ENCODE measurements at regions not wholly inside any gene's neighbourhood (a gene's known extent, or its start where the extent isn't known, plus 50 kb on each side); places are given as distances from the start of the nearest gene placed in this dataset.

DNA sequence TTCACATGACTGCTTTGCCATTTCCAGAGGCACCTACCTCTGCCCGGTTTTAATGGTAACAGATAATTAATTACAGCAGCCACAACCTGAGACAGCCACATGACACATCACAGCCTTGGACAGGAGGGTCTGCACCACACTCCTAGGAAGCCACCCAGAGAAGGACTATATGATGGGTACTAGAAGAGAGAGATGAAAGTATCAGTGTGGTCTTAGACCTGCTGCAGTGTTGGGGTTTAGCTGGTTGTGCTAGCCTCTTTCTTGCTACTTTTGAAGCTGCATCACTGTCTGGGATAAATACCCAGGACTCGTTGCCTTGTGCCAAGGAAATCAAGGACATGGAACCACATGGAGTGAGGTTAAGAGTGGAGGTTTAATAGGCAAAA is 266.4 kb downstream of the ICE1 start:
- Histone ChIP-seq H3K9me3 (ENCODE audit: control insufficient read depth, insufficient read depth, low read depth, low read length) (no peaks in the 10 kb centered on the region), H3K36me3 (ENCODE audit: control insufficient read depth in 2 of 2, insufficient read depth in 1 of 2, low read length in 2 of 2) (no peaks in the 10 kb centered on the region), H3K4me3 (ENCODE audit: low read depth, low read length) (no peak overlapping the region), H3K4me1 (ENCODE audit: control insufficient read depth, insufficient read depth, low read length) (no peaks in the 10 kb centered on the region), H3K27ac (ENCODE audit: extremely low read depth, low read depth, low read length) (no peak overlapping the region)
- CTCF ChIA-PET, result no interaction called here
- no peak for TF ChIP-seq ZNF529 (tag by site-specific recombination; IDR thresholded peaks at IDR 0.05; ENCODE audit: insufficient replicate concordance)
- TF ChIP-seq, protein P1, sequence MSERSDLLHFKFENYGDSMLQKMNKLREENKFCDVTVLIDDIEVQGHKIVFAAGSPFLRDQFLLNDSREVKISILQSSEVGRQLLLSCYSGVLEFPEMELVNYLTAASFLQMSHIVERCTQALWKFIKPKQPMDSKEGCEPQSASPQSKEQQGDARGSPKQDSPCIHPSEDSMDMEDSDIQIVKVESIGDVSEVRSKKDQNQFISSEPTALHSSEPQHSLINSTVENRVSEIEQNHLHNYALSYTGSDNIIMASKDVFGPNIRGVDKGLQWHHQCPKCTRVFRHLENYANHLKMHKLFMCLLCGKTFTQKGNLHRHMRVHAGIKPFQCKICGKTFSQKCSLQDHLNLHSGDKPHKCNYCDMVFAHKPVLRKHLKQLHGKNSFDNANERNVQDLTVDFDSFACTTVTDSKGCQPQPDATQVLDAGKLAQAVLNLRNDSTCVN (tag by site-specific recombination; optimal IDR thresholded peaks at IDR 0.05), result no peak
- no peak for TF ChIP-seq ZBTB1 (tag by site-specific recombination; IDR thresholded peaks at IDR 0.05)
- TF ChIP-seq ZNF248 (tag by site-specific recombination; IDR thresholded peaks at IDR 0.05), result no peak
- TF ChIP-seq ZNF10 (tag by site-specific recombination; IDR thresholded peaks at IDR 0.05), result no peak
- TF ChIP-seq ZNF768 (tag by site-specific recombination; IDR thresholded peaks at IDR 0.05), result no peak
- TF ChIP-seq ZNF274 (IDR thresholded peaks at IDR 0.05; ENCODE audit: low read length), result no peak
- no peak for TF ChIP-seq ZNF274 (tag by site-specific recombination; IDR thresholded peaks at IDR 0.05; ENCODE audit: borderline replicate concordance)
- no peak for TF ChIP-seq ZNF24 (tag by site-specific recombination; IDR thresholded peaks at IDR 0.05)
- no peak for TF ChIP-seq ZNF558 (tag by site-specific recombination; IDR thresholded peaks at IDR 0.05)
- TF ChIP-seq ZNF76 (tag by site-specific recombination; IDR thresholded peaks at IDR 0.05; ENCODE audit: borderline replicate concordance, low read depth), result no peak
- TF ChIP-seq, protein P2, sequence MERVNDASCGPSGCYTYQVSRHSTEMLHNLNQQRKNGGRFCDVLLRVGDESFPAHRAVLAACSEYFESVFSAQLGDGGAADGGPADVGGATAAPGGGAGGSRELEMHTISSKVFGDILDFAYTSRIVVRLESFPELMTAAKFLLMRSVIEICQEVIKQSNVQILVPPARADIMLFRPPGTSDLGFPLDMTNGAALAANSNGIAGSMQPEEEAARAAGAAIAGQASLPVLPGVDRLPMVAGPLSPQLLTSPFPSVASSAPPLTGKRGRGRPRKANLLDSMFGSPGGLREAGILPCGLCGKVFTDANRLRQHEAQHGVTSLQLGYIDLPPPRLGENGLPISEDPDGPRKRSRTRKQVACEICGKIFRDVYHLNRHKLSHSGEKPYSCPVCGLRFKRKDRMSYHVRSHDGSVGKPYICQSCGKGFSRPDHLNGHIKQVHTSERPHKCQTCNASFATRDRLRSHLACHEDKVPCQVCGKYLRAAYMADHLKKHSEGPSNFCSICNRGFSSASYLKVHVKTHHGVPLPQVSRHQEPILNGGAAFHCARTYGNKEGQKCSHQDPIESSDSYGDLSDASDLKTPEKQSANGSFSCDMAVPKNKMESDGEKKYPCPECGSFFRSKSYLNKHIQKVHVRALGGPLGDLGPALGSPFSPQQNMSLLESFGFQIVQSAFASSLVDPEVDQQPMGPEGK (tag by site-specific recombination; IDR thresholded peaks at IDR 0.05), result no peak
- TF ChIP-seq ZNF629 (tag by site-specific recombination; IDR thresholded peaks at IDR 0.05), result no peak
- TF ChIP-seq OSR2 (tag by site-specific recombination; IDR thresholded peaks at IDR 0.05), result no peak
- no peak for TF ChIP-seq ZNF292 (tag by site-specific recombination; IDR thresholded peaks at IDR 0.05; ENCODE audit: borderline replicate concordance, low read depth)
- POLR2A ChIA-PET, result no interaction called here

DNA sequence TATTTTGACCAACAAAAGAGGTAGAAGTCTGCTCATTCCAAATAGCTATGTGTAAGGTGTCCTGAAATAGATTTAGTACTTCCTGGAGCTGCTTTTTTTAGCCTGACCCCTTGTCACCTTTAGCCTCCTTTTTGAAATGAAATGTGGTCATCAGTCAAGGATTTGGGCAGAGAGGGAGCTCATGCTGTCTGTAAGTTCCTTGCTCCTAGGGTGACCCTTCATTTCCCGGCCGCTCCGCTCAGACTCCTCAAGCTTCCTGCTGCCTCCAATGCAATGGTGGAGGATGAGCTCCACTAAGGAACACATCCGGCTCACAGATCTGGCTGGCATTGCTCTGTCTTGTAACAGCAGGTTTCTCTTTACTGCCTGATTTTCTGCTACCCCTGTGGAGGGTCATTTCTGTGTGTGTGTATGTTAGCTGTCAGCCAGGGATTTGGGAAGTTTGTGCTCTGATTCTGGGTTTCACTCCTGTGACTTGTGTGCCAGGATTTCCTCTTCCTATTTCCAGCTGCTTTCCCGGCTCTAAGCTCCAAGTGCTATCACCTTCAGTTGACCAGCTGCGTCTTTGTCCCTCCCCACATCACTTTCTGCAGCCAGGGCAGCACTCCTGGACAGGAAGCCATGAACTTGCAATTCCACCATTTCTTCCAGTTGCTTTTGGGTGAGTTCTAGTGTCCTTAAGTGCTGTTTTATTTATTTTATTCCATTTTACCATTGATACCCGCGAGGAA is 265.9 kb downstream of the ICE1 start:
- Histone ChIP-seq H3K36me3 (ENCODE audit: control insufficient read depth in 2 of 2, insufficient read depth in 1 of 2, low read length in 2 of 2) (no peaks in the 10 kb centered on the region), H3K9me3 (ENCODE audit: control insufficient read depth, insufficient read depth, low read depth, low read length) (no peaks in the 10 kb centered on the region), H3K27ac (ENCODE audit: extremely low read depth, low read depth, low read length) (no peak overlapping the region), H3K4me1 (ENCODE audit: control insufficient read depth, insufficient read depth, low read length) (no peaks in the 10 kb centered on the region), H3K4me3 (ENCODE audit: low read depth, low read length) (no peak overlapping the region)
- POLR2A ChIA-PET, result no interaction called here
- CTCF ChIA-PET, result interaction anchor here (0.9 kb wide), 1 partner anchor 11 kb away, joined by 3 read pairs; no protein-coding TSS in a partner anchor
- TF ChIP-seq ZNF510 (tag by site-specific recombination; IDR thresholded peaks at IDR 0.05; ENCODE audit: insufficient replicate concordance) (no peak), ZNF266 (tag by site-specific recombination; IDR thresholded peaks at IDR 0.05; ENCODE audit: low read depth) (no peak), ZFP41 (tag by site-specific recombination; IDR thresholded peaks at IDR 0.05; ENCODE audit: borderline replicate concordance) (no peak), ZBTB48 (tag by site-specific recombination; IDR thresholded peaks at IDR 0.05) (no peak), WT1 (tag by site-specific recombination; IDR thresholded peaks at IDR 0.05) (no peak), ZNF792 (tag by site-specific recombination; IDR thresholded peaks at IDR 0.05) (no peak), ZNF155 (tag by site-specific recombination; IDR thresholded peaks at IDR 0.05) (no peak)
- TF ChIP-seq, protein P3, sequence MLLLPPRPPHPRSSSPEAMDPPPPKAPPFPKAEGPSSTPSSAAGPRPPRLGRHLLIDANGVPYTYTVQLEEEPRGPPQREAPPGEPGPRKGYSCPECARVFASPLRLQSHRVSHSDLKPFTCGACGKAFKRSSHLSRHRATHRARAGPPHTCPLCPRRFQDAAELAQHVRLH (tag by site-specific recombination; IDR thresholded peaks at IDR 0.05), result no peak
